ENCODE measurements at regions not wholly inside any gene's neighbourhood (a gene's known extent, or its start where the extent isn't known, plus 50 kb on each side); places are given as distances from the start of the nearest gene placed in this dataset.

DNA sequence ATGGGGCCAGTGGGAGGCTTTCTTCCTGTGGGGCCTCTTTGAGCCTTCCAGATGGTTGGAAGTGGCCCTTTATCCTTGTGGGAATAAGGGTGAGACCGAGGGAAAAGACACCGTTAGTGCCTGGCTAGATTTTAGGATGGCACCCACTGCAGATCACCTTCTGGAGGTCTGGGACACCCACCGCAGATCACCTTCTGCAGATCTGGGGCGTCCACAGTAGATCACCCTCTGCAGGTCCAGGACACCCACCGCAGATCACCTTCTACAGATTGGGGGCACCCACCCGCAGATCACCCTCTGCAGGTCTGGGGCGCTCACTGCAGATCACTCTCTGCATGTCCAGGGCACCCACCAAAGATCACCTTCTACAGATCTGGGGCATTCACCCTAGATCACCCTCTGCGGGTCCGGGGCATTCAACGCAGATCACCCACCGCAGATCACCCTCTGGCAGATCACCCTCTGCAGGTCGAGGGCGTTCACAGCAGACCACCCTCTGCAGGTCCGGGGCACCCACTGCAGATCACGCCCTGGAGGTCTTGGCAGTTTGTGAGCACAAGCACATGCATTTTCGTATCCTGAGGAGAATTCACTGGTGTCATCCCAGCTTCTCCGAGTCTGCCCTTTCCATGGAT is 153.4 kb upstream of the TSHZ3 start:
- DNase-seq = no peak

- no peak for DNase-seq
Measured at GRCh38 chr19:31503211-31503610, 154.0 kb upstream of the TSHZ3 start.

- DNase-seq = no peak
Measured at GRCh38 chr19:31504221-31504620, 155.0 kb upstream of the TSHZ3 start.

DNA sequence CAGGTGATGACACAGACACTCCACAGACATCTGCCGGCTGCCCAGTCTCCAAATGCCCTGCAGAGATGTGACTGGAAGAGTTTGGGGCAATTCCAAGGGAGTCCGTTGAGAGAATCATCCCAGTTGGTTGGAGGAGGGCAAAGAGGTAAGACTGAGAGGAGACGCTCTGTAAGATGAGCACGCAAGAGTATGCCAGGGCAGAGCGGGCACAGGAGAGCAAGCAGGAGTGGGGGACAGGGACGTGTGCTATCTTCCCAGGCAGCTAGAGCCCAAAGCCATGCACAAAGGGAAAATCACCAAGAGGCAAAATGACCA is 156.3 kb upstream of the TSHZ3 start:
- DNase-seq = no peak

DNA sequence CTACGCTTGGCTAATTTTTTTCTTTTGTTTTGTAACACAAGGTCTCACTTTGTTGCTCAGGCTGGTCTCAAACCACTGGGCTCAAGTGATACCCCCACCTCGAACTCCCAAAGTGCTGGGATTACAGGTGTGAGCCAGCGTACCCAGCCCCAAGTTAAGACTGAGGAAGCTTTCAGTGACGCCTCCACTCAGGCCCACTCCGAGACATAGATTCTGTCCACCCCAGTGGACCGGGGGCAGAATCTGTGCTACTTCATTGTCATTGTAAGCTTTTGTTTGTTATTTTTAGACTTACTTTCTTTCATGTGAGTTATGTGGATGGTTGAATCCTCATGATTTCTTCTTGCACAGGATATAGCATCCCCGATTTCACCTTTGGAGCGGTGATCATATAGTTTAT is 156.9 kb upstream of the TSHZ3 start:
- DNase-seq = no peak

DNA sequence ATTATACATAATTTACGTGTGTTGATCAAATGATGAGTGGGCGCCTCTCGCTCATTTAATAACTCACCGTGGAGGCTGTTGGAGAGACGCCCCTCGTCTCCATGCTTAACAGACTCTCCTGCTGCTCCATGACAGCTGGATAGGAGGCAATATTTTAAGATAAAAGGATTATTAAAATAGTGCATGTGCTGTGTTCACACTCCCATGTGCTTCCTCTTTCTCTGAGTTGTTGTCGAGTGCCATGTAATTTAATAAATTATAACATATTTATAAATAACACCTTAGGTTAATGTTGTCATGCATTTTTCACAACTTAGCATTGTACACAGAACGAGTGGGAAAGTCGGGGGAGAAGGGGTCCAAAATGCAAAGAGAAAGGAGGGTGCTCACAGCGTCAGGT is 161.4 kb upstream of the TSHZ3 start:
- no peak for DNase-seq

DNA sequence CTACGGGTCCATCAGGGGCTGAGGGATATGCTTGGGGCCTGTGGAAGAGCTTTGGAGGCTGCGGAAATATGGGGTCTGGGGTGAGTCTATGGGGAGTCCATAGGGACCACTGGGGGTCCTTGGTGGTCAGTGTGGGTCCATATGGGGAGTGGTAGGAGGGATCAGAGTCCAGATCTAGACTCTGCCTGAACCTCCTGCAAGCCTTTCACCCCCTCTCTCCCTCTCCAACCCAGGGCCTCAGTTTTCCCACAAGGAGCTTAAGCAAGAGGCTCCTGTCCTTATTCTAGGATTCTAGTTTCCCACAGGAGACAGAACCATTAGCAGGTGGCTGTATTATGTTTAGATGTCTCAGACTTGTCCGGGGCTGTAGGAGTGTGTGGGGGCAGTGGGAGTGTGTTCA is 161.9 kb upstream of the TSHZ3 start:
- no peak for DNase-seq

DNA sequence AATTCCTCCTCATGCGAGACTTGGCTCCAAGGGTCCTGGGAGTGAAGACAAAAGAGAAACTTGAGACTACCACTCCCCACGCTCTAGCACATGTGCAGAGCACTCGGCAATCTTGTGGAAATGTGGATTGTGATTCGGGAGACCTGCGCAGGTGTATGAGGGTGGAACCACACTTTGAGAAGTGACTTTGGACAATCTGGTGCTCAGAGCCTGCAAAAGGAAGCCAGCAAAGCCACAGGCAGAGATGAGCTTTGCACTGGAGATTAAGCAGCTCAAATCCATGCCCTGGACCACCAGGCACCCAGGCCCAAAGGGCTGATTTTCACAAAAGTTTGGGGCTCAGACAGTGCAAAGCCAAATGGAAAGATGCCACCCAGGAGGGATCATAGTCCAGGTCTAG is 162.5 kb upstream of the TSHZ3 start:
- no peak for DNase-seq

DNA sequence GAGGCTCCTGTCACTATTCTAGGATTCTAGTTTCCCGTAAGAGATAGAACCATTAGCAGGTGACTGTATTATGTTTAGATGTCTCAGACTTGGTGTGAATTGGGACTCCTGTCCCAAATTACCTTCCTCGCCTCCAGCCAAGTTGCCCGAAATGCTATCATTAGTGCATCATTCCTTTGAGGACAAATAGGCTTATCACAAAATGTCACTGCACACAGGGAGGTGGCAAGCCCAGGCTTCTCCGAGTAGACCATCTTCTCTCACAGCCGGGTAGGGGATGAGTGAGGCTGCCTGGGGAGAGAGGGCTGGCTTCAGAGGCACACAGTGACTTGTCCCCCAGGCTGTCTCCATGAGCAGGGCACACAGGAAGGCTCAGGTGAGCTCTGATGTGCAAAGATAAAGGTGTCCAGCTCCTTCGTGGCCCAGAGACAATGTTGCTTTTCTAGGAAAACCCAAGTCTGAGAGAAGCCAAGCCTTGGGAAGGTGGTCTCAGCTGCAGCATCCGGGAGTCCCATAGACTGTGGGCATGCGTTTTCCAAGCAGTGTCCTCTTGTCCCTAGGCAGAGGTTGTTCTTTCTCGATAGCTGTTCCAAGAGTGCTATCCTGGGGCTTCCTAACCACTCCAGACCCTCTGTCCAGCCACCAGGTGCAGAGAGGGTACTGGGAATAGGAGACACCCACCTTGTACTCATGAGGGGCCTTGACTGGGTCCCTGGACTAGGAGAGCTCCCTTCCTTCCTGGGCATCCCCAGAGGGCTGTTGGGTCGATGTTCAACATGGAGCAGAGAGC is 163.1 kb upstream of the TSHZ3 start:
- DNase-seq = no peak

GRCh38 chr19:31513841-31514240 is 164.6 kb upstream of the TSHZ3 start:
- DNase-seq = no peak

DNA sequence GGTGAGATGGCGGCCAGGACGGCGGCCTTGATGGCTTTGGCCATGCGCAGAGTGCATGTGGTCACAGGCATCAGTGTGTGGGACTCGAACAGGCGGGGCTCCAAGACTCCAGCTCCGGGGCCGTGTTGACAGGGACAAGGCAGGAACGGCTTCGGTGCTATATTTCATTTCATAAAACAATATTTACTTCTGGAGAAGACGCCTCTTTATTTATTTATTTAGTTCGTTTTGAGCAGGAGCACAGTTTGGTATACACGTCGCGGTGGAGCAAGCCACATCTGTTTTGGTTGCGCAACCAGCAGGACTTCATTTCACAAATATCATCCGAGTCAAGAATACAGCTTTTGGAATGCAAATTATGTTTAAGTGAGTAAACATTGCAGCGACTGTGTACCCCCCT is 166.7 kb upstream of the TSHZ3 start:
- no peak for DNase-seq

DNA sequence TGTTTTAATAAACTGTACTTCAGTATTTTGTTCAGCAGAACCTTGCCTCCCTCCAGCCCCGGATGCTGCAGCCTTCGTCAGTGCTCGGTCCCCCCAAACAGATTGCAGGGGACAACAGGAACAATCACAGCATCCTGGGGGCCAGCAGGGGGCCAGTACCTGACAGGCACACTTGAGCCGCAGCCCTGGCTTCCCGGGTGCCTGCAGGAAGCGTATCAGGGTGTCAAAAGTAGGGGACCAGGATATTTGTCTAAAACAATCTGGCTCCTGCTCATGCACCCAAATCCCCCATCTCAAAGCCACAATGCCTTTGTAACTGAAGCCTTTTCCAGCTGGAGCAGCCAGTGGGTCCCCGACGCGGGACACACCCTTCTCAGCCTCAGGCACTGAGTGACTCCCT is 167.5 kb upstream of the TSHZ3 start:
- DNase-seq = no peak

DNA sequence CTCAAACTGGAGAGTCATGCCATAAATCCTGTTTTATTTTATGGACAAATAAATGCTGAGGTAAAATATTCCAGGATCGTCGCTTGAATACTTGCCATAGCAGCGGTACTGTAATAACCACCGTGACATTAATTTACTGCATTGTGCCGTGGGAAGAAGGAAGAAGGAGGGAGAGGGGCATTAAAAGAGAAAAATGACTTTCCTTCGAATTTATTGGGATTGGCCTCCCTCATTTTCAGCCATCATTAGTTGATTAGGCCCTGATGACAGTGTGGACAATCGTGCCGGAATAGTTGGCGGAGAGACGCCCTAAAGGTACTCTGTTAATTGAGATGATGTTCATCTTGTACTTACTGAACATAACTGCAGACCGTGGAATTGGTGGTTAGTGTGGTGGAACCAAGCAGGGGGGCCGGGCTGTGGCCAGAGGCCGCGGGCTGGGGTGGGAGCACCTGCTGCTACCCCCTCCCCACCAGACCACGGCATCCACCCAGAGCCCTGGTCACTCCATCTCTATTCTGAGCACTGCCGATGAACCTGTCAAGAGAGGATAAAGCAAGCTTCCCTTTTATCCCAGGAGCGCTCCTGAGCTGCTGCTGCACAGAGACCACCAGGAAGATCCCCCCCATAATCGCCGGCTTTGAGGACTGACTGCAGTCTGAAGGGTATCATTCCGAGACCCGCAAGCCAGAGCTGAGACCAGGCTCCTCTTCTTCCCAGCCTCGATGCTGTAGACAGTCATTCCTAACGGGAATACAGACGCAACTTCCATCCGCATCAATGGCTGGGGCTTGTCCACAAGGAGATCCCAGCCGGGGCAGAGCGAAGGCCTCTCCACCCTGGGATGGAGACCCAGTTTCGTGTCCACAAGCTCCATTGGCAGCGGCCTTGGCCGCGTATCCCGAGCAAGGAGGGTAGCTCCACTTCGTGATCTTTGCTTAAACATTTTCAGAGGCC is 168.3 kb upstream of the TSHZ3 start:
- no peak for DNase-seq

- DNase-seq = no peak
Measured at GRCh38 chr19:31518216-31519020, 169.2 kb upstream of the TSHZ3 start.

DNA sequence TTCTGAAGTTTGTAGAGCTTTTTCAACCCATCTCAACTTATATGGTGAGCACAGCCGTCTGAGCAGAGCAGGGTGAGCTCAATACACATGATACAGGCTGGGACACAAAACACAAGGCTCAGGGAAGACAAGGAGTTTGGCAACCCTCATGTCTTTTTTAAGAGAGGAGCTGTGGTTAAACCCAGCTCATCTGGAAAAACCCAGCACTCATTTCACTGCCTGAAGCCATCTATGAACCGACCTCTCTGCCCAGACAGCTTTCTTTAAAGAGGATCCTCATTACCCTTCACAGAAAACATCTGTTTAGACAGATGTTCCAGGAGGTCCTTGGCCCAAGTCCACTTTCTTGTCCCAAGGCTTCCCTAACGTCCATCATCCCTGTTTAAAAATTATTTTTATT is 170.0 kb upstream of the TSHZ3 start:
- no peak for DNase-seq

GRCh38 chr19:31519908-31520307 is 170.7 kb upstream of the TSHZ3 start:
- no peak for DNase-seq

GRCh38 chr19:31520633-31521032 is 171.4 kb upstream of the TSHZ3 start:
- DNase-seq = no peak

DNA sequence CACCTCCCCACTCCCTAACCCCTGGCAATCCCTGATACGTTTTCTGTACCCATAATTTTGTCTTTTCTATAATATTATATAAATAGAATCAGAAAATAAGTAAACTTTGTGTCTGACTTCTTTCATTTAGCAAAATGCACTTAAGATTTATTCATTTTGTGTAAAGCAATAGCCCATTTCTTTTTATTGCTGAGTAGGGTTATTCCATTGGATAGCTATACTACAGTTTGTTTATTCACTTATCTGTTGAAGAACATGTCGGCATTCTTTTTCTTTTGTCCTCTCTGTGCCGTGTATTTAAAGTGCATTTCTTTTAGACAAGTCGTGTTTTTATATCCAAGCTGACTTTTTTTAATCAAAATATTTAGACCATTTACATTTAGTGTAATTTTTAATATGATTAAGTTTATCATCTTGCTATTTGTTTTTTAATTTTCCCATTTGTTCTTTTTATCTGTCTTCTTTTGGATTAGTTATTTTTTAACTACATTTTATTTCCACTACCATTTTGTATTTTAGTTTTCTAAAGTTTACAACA is 176.4 kb upstream of the TSHZ3 start:
- no peak for DNase-seq

GRCh38 chr19:31527443-31527842 is 178.2 kb upstream of the TSHZ3 start:
- no peak for DNase-seq

DNA sequence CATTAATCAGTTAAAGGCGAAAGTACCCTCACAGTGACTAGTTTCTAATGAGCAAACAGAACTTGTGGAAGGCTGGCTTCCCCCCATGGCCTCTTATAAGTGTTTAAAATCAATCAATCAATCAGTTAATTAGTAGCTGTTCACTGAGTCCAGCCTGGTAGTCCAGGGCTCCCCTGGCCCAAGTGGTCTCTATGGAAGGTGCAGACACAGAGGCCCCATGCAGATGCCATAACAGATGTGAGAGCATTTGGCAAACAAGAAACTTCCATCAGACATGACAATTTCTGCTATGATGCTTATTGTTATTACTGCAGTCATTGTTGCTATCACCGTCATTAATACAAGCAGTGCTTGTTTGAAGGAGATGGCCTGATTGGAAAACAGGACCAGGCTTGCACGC is 179.0 kb upstream of the TSHZ3 start:
- no peak for DNase-seq

DNA sequence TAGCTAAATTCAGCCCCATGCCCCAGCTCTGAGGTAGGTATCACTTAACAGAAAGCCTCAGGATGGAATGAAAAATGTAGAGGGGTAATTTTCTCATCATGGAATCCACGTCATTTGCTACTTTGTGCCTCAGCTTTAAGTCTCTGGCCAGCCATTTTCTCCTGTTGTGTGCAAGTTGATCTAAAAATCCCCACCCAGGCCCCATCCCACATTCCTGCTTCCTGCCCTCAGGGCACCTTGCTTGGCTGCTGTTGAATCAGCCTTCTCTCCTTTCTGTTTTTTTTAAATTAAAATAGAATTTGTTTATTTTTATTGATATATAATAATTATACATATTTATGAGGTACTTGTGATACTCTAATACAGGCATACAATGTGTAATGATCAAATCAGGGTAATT is 179.9 kb upstream of the TSHZ3 start:
- no peak for DNase-seq

DNA sequence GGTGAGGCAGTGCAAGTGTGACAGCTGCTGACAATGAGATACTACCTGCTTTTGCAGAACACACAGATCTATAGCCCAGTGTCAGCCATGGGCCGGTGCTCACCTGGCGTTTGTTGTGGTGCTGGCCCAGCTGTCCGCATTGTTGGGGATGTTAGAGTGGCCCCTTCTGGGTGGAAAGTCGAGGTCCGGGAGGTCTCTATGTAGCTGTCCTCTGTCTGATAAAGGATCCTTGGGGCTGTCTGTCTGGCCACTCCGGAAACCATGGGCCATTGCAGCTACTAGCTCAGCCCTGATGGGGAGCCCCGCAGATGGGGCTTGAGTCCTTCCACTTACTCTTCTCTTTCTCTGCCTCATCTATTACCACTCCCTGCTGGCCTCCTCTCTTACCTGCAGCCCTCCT is 181.5 kb upstream of the TSHZ3 start:
- DNase-seq = no peak

GRCh38 chr19:31531326-31531725 is 182.1 kb upstream of the TSHZ3 start:
- no peak for DNase-seq

Measured in inflammatory macrophage (primary cell).